GM12892 (cell line): ENCODE measurements at regions not wholly inside any gene's neighbourhood (a gene's known extent, or its start where the extent isn't known, plus 50 kb on each side); places are given as distances from the start of the nearest gene placed in this dataset.

Experiments used
- POLR2A ChIP-seq: IDR thresholded peaks from 2 replicates; pipeline ENCODE4 v1.6.1; 2011; ENCODE audit warnings: low read depth, low read length, control low read depth
- POLR2AphosphoS5 ChIP-seq: IDR thresholded peaks from 2 replicates; pipeline ENCODE4 v1.6.1; 2011; ENCODE audit warnings: low read depth, low read length, control low read depth
- TAF1 ChIP-seq: IDR thresholded peaks from 2 replicates; pipeline ENCODE4 v1.6.1; 2011; ENCODE audit warnings: low read depth, mild to moderate bottlenecking, control low read depth, low read length, borderline replicate concordance

DNA sequence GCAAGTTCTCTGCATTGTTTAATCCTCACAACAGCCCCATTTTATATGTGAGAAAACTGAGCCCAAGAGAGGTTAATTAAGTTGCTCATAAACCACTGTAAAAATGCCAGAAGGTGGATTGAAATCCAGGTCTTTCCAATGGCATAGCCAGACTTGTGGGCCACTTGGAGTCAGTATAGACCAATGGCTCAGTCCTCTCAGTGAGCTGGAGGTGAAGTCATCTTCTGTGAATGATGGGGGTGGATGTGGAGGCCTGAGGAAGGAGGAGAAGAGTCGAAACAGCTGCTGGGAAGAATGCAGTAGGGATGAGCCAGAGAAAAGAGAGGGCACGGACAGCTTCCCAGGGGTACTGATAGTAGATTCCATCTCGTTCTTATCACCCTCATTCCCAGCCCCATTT is 213.4 kb downstream of the SOX9 start:
- TF ChIP-seq TAF1 = no peak
- no peak for TF ChIP-seq POLR2A
- no peak for TF ChIP-seq POLR2AphosphoS5
